ENCODE measurements at regions not wholly inside any gene's neighbourhood (a gene's known extent, or its start where the extent isn't known, plus 50 kb on each side); places are given as distances from the start of the nearest gene placed in this dataset.

DNA sequence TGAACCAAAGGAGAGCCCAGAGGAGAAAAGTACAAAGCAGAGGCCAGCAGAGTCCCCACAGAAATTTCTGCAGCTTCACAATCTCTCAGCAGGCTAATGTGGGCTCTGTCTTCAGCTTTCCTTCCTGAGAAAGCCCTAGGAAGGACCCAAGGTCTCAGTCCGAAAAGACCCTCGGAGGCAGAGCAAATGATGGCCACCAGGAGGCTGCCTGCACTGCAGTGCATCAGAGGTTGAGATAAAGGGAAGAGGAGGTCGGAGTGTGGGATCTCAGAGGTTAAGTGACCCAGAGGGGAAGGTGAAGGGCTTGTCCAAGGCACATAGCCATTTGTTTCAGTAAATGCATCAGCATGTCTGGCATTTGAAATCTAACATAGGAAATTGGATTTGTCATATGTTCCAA lies 299.1 kb upstream of the SLC14A2 start:
- TF ChIP-seq EP300 (IDR thresholded peaks at IDR 0.05): no peak
- no peak for TF ChIP-seq POLR2A (IDR thresholded peaks at IDR 0.05)
- TF ChIP-seq CTCF (IDR thresholded peaks at IDR 0.05): no peak
- no peak for TF ChIP-seq POLR2AphosphoS5 (IDR thresholded peaks at IDR 0.05)

Data from stomach (tissue), 4 donors.